GM18505 (cell line): ENCODE measurements at regions not wholly inside any gene's neighbourhood (a gene's known extent, or its start where the extent isn't known, plus 50 kb on each side); places are given as distances from the start of the nearest gene placed in this dataset.
"Not testable (repeated sequence)": the region's sequence is repeated elsewhere in the genome, so short reads cannot be mapped to it uniquely, and the experiment has no call there.

Source experiments
- ATAC-seq: cut with Tn5 transposase; IDR thresholded peaks from one replicate; pipeline ENCODE4 v1.9.1; 2021; ENCODE audit not compliant: unreplicated experiment
- POLR2A ChIP-seq: IDR thresholded peaks from 4 replicates; pipeline ENCODE4 v1.6.1; 2011; ENCODE audit warnings: borderline replicate concordance; ENCODE audit not compliant: insufficient read depth, insufficient read length; ENCODE audit errors: extremely low read depth

DNA sequence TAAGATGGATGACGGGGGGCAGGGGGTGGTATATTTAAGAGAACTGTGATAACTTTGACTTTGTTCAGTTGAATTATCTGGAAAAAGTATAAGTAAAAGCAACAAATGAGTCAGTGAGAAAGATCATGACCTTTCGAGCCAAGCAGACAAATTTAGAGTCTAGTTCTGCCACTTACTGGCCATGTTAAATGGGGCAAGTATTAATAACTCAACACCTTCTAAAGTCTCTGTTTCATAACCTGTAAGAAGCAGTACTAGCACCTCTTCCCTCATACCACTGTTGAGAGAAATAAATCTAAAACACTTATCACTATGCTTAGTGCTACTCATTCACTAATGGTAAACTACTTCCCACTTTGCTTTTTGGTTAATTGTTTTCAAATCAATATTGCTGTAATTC lies 604.4 kb upstream of the LRRN3 start:
- no peak for ATAC-seq
- no peak for TF ChIP-seq POLR2A

DNA sequence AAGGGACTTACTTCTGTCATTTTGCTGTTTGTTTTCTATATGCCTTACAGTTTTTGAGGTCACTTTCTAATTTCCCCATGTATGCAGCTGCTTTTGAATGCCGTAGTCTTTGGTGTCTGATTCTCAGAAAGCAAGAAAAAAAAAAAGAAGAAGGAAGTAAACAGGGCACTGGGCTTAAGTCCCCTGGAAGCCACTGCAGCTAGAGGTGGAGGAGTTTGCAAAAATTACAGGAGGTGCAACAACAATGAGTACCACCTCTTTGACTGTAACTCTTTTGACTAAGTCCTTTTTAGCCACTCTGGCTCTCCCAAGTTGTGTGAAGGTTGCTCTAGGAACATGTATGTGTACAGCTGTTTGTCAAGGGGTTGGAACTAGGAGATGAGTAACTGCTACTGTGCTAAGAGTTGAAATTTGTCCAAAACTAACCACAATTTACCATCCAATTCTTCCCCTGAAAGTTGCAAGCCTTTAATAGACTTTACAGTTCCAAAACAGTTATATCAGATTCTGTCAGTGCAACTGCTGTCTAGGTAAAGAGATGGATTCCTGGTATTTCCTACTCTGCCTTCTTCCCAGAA lies 588.0 kb upstream of the LRRN3 start:
- ATAC-seq, result no peak
- no peak for TF ChIP-seq POLR2A

DNA sequence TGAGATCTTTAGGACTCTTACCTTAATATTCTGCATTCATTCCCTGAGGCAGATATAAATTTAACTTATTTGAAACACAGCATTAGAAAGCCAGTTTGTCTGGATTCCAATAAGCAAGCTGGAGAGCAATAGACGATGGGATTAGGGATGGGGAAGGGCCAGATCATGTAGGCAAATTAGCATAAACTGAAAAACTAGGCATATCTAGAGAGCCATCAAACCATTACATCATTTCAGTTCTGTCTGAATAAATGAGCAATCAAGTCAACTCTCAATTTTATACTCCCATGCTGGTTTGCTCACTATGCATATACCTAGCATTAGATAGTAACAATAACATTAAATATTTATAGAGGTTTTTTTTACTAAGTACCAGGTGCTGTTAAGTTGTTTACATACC lies 583.6 kb upstream of the LRRN3 start:
- no peak for TF ChIP-seq POLR2A
- ATAC-seq, result no peak

DNA sequence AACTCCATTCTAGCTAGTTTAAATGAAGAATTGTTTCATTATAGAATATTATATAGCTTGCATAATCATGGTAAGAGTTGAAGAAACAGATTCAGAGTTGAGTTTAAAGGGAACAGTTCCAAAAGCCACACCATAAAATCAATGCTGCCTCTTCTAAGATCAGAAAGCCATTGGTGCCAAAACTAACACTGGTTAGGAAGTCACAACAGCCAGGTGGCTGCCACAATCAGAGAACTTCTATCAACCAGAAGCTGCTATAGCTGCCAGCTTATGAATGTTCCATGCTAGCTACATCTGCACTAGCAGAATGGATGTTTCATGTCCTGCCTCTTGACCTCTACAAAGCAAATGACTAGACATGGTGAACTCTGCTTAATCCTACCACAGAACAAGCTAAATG lies 583.1 kb upstream of the LRRN3 start:
- no peak for ATAC-seq
- no peak for TF ChIP-seq POLR2A

DNA sequence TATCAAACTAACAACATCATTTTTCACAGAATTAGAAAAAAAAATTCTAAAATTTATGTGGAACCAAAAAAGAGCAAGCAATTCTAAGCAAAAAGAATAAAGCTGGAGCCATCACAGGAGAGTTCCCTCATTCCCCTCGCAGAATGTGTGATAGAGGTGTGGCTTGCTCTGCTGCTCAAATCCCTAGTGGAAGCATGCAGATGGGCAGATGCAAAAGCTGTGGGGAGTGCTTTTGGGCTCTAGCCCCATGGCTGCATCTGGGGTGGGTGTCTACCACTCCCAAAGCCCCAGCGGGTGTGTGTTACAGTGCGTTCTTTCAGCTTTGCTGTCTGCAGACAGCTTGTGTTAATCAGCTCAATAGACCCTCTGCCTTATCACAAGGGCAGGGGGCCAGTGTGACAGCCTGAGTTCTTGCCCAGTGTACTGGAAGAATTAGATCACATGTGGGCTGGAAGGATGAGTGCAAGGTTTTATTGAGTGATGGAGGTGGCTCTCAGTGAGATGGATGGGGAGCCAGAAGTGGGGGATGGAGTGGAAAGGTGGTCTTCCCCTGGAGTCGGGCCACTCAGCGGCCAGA lies 575.9 kb upstream of the LRRN3 start:
- not testable (repeated sequence) for ATAC-seq

DNA sequence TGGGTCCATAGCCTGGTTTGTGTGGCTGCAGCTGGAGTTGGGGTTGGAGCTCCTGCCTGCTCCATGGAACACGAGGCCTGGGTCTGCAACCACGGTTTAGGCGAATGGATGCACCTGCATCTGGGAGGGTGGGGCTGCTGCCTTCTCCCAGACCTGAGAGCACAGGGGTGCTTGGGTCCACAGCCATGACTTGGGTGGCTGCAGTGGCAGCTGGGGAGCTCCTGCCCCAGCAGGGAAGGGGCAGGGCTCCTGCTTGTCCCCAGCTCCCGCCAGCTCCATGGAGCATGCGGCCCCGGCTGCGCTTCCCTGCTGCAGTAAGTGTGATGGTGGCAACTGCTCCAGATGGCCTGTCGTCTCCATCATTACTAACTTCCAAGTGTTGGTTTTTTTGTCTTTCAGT lies 571.1 kb upstream of the LRRN3 start:
- TF ChIP-seq POLR2A, result no peak
- ATAC-seq, result no peak

DNA sequence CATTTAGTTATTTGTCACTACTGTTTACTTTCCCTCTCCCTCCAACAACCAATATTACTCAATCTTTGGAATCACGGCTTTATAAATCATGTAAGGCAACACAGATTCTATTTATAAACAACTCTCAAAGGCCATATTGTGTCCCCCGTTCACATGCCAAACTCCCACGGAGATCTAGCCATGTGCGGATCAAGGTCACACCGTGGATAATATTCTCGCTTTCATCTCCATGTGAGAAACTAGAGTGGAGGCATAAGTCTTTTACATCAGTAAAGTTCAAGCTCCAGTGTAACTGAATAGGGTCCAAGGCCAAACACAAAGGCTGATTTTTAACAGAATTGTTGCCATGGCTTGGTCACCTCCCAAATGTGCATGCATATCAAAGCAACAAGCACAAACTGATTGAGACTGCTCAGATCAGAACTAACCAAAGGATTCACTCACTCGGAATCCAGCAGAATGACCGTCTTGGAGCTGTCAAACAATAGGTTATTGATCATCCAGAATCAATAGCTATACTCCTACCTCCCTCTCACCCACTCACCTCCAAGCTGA lies 569.5 kb upstream of the LRRN3 start:
- TF ChIP-seq POLR2A, result no peak
- ATAC-seq, result no peak

DNA sequence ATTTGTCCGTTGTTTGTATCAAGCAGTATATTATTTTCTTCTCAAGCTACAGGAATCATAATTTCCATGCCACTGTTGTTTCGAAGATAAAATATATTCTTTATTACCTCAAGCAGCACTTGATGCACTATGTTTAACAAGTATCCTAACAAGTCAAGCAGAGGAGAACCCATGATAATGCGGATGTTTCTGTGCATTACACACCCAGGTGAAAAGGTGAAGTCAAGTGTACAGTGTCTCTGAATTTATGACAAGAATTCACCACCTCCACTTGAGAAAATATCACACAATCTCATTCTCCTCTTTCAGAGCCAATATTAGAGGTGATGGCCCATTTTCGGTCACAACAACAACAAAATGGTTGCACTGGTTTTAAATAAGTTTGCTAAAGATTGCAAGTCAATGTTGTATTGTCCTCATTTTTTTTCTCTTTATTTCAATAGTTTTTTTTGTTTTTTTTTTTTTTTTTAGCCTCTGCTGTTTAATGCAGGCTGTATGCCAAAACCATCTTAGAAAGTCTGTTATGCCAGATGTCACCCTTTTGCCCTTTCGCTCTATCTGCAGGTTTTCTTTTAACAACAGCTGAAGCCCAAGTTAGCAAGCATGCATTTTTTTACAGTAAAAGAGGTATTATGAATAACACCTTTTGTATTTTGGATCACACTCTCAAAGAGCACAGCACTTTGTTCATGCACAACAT lies 568.7 kb upstream of the LRRN3 start:
- no peak for TF ChIP-seq POLR2A
- no peak for ATAC-seq

DNA sequence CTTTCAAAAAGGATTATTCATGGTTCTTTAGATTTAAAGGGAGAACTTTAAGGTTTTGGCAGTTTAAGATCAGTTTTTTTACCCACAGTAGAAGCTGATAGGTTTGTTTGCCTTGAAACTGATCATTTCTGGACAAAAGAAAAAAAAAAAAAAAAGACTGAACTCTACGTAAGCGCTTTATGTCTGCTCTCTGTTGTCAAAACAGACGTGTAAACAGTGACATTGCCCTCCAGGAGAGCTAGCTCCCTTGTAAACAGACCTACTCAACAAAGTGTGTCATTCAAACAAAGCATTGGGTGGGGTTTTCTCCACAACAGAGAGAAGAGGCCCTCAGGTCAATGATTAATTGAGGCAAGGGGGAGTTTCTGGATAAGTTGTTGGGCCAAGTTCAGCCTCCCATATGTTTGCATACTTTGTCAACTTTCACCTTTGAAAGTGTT lies 568.1 kb upstream of the LRRN3 start:
- TF ChIP-seq POLR2A, result no peak
- no peak for ATAC-seq

DNA sequence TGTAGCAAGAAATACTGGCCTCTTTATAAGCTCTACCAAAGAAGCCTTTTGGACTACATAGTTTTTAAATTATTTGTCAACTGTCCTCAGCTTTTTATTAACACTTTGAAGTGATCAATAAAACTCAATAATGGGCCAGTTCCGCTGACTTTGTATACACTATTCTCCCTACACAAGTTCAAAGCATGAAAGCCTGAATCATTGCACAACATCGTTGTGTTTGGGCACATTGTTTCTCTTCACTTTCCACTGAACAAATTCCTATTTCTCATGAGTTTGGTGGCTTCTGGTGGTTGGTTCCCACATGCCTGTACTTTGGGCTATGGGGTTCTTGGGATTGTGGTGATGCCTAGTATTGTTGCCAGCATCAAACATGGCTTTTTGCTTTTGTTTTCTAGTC lies 561.8 kb upstream of the LRRN3 start:
- no peak for ATAC-seq
- TF ChIP-seq POLR2A, result no peak

DNA sequence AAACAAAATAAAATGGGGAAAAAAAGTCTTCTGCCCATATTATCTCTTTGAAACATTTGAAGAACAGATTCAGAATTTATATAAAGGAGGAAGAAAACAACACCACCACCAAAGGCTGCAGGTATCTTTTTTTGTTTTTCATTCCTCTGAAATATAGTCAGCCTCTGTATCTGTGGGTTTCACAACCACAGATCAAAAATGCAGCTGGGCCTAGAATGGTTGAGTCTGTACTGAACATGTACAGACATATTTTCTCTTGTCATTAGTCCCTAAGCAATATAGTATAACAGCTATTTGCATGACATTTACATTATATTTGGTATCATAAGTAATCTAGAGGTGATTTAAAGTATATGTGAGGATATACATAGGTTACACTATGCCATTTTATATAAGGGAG lies 559.7 kb upstream of the LRRN3 start:
- TF ChIP-seq POLR2A, result no peak
- ATAC-seq, result no peak

DNA sequence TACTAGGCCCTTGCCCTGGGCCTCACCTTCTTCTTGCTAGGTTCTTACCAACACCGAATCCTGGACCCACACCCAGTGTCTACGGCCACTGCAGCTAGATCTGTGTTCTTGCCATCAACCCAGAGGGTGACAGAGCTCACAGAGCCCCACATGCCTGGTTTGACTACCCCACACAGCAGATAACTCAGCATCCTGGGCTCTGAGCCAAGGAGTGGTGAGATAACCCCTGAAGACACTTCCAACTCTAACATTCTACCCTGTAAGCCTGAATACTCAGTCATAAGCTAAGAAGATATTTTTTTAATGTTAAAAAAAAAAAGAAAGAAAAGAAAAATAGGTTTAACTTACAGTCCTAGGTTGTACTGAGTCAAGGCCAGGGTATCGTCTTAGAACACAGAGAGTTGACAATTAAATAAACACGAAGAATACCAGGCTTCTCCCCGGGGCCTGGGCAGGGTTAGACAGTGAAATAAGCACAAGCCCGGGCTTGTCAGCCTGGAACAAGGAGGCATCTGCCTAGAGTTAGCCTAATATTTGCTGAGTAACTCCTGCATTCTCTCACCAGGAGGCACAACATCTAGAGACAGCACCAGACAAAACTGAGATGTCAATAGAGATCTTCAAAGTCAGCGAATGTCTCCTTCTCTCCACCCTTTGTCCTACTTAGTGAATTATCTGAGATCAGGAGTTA lies 556.5 kb upstream of the LRRN3 start:
- ATAC-seq, result no peak
- TF ChIP-seq POLR2A, result no peak

DNA sequence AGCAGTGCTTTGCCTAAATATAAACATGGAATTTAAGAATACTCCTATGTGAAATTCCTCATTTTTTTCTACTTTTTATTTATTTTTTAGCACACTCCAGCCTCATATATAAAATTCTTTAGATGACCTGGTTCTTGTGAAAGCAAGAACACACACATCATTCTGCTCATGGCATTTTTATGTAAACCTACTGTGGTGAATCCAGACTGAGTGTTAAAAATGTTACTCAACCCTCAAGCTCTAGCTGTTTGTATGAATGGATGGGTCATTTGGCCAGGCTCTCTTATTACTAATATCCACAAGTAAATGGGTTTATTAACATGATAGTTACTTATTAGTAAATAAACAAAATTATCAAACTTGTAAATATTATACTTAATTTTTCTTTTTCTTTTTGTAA lies 551.7 kb upstream of the LRRN3 start:
- TF ChIP-seq POLR2A, result no peak
- ATAC-seq, result no peak

DNA sequence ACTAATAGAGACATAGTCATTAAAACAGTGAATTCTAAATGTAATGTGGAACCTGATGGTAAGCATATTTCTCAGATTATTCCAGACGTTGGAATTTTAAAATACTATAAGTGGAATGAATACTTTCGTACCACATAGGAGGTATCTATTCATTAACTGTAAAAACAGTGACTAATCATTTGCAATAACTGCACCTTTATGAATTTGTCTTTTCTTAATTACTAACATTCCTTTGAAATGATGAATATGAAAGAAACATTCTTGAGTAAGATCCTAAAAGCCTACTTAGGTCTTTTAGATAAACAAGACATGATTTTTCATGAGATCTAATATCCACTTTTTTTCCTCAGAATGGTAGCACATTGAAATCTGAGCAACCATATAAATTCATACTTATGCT lies 549.0 kb upstream of the LRRN3 start:
- no peak for ATAC-seq
- no peak for TF ChIP-seq POLR2A
